ENCODE measurements at regions not wholly inside any gene's neighbourhood (a gene's known extent, or its start where the extent isn't known, plus 50 kb on each side); places are given as distances from the start of the nearest gene placed in this dataset.

- TF ChIP-seq CTCF (optimal IDR thresholded peaks at IDR 0.05 in 1 of 3, IDR thresholded peaks at IDR 0.05 in 1 of 3, conservative IDR thresholded peaks at IDR 0.05 in 1 of 3; ENCODE audit: extremely low read depth in 1 of 3, insufficient read depth in 2 of 3, low read length in 3 of 3) = no peak
- TF ChIP-seq EZH2 (IDR thresholded peaks at IDR 0.05; ENCODE audit: low read length) = no peak
These were observed 228.1 kb upstream of the RAB6C start for GRCh38 chr2:129751409-129751808.
